ENCODE measurements at regions not wholly inside any gene's neighbourhood (a gene's known extent, or its start where the extent isn't known, plus 50 kb on each side); places are given as distances from the start of the nearest gene placed in this dataset.

DNA sequence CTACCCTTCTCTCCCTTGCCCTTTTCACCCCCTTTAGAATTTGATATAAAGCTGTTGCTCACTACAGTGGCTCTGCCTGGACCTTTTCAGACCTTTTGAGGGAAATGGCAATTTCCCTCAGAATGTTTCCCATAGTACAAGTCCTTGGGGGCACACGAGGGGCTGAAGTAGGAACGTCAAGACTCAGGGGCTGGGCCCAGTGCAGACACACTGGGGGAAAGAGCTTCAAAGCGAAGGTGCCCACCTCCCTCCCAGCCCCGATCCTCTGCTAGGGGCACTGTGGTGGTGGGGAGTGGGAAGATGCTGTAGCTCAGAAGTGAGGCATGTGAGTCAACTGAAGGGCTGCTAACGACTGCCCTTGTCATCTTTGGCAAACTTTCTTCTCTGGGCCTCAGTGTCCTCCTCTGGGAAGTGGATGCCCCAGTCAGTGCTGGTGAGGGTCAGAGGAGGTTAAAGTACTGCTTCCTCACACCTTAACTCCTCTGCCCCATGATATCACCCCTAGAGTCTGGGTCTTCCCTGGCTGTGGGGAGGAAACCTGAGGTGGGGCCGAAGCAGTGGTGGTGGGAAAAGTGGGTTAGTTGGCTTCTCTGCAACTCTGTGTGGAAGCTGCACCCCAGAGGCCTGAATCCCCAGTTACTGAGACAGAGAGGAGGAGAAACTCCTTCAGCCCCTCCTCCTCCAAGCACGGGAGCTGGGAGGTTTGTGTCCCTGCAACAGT lies 425.3 kb upstream of the B3GAT1 start:
- no peak for TF ChIP-seq ARNT (IDR thresholded peaks at IDR 0.05)
- TF ChIP-seq BHLHE40 (IDR thresholded peaks at IDR 0.05; ENCODE audit: borderline replicate concordance) = no peak
- no peak for TF ChIP-seq FOXK2 (IDR thresholded peaks at IDR 0.05)
